Ascending aorta (tissue), 2 donors: ENCODE measurements at regions not wholly inside any gene's neighbourhood (a gene's known extent, or its start where the extent isn't known, plus 50 kb on each side); places are given as distances from the start of the nearest gene placed in this dataset.

Experiments
- DNase-seq, 2 donors: peaks; one replicate each; pipeline ENCODE4 v3.0.0-alpha.2; 2019; ENCODE audit warnings: low spot score in 2 of 2
- H3K27ac ChIP-seq, 2 donors: fragments of 200-600 bp; sonication (generic); one replicate each; pipeline ENCODE4 v1.5.1; 2016 to 2017; ENCODE audit warnings: mild to moderate bottlenecking in 1 of 2
- H3K27me3 ChIP-seq: fragments of 200-600 bp; sonication (generic); one replicate; pipeline ENCODE4 v1.5.1; 2017
- H3K36me3 ChIP-seq, 2 donors: fragments of 200-600 bp; sonication (generic); one replicate each; pipeline ENCODE4 v1.5.1; 2016
- H3K4me1 ChIP-seq, 2 donors: fragments of 200-600 bp; sonication (generic); one replicate each; pipeline ENCODE4 v1.5.1; 2016 to 2017; ENCODE audit warnings: mild to moderate bottlenecking in 1 of 2
- H3K4me3 ChIP-seq, 2 donors: fragments of 200-600 bp; sonication (generic); one replicate each; pipeline ENCODE4 v1.5.1; 2016 to 2017; ENCODE audit warnings: mild to moderate bottlenecking in 1 of 2
- H3K9me3 ChIP-seq, 2 donors: fragments of 200-600 bp; sonication (generic); one replicate each; pipeline ENCODE4 v1.5.1; 2016
- CTCF ChIP-seq, 3 experiments: fragments of 200-600 bp in 2 of 3; fragments of 450-650 bp in 1 of 3; sonication (generic) in 2 of 3; IDR thresholded peaks; one replicate each; pipeline ENCODE4 v1.5.1; 2016 to 2019; ENCODE audit warnings: antibody characterized with exemption in 3 of 3, mild to moderate bottlenecking in 1 of 3, moderate library complexity in 1 of 3
- intact Hi-C: fragments of 100-400 bp; cut with DNase I; formaldehyde crosslinking; loops from one replicate; pipeline ENCODE4 v1.15.1; 2023

DNA sequence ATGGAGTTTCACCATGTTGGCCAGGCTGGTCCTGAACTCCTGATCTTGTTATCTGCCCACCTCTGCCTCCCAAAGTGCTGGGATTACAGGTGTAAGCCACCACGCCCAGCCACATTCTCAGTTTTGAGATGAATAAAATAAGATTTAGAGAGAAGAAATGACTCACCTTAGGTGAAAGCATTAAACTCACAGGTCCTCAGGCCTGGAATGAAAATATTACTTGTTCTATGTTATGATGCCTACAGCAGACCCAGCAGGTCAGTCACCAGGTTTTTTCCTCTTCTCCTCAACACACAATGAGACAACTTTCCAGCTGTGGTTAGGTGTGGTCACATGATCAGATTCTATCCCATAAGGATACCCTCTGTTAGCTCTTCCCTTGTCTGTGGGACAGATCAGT is 150.3 kb downstream of the C16orf95 start:
- no peak for DNase-seq
- Histone ChIP-seq H3K27ac (no peak overlapping the region), H3K4me3 (no peak overlapping the region), H3K36me3 (no peaks in the 10 kb centered on the region), H3K4me1 (no peaks in the 10 kb centered on the region), H3K9me3 (no peaks in the 10 kb centered on the region), H3K27me3 (no peaks in the 10 kb centered on the region)
- no peak for TF ChIP-seq CTCF (IDR thresholded peaks at IDR 0.05)
- intact Hi-C loops, result no loop called here

GRCh38 chr16:87169509-87169995 is 147.6 kb downstream of the C16orf95 start:
- no peaks in the 10 kb centered on the region for H3K9me3 ChIP-seq
- no peaks in the 10 kb centered on the region for H3K36me3 ChIP-seq
- no peak for TF ChIP-seq CTCF (IDR thresholded peaks at IDR 0.05)
- no peak for DNase-seq
- H3K27me3 ChIP-seq, result no peaks in the 10 kb centered on the region
- H3K4me3 ChIP-seq, result no peak overlapping the region
- intact Hi-C loops, result no loop called here
- H3K4me1 ChIP-seq, result no peaks in the 10 kb centered on the region
- H3K27ac ChIP-seq, result no peak overlapping the region

- no peaks in the 10 kb centered on the region for H3K27me3 ChIP-seq
- no peak overlapping the region for H3K27ac ChIP-seq
- TF ChIP-seq CTCF (IDR thresholded peaks at IDR 0.05), result no peak
- H3K9me3 ChIP-seq, result no peaks in the 10 kb centered on the region
- H3K4me3 ChIP-seq, result no peak overlapping the region
- H3K4me1 ChIP-seq, result no peaks in the 10 kb centered on the region
- intact Hi-C loops, result no loop called here
- H3K36me3 ChIP-seq, result no peaks in the 10 kb centered on the region
- DNase-seq, result no peak
Measured at GRCh38 chr16:87170310-87170709, 146.9 kb downstream of the C16orf95 start.

DNA sequence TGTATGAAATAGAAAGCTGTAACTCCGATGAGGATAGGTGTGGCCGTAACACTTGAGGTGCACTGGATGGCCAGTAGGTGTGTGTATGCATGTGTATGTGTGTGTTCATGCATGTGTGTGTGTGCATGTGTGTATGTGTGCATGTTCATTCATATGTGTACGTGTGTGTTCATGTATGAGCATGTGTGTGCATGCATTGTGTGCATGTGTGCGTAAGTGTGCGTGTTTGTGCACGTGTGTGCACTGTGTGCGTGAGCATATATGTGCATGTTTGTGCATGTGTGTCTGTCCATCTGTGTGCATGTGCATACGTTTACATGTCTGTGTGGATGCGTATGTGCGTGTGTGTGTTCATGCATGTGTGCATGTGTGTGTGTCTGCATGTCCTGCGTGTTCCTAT is 145.5 kb downstream of the C16orf95 start:
- no peak for TF ChIP-seq CTCF (IDR thresholded peaks at IDR 0.05)
- no peaks in the 10 kb centered on the region for H3K36me3 ChIP-seq
- no peaks in the 10 kb centered on the region for H3K4me1 ChIP-seq
- no peak for DNase-seq
- H3K27ac ChIP-seq, result no peak overlapping the region
- H3K4me3 ChIP-seq, result no peak overlapping the region
- no peaks in the 10 kb centered on the region for H3K27me3 ChIP-seq
- intact Hi-C loops, result no loop called here
- no peaks in the 10 kb centered on the region for H3K9me3 ChIP-seq

- Histone ChIP-seq H3K36me3 (no peaks in the 10 kb centered on the region), H3K27ac (no peak overlapping the region), H3K4me3 (no peak overlapping the region), H3K4me1 (no peaks in the 10 kb centered on the region), H3K9me3 (no peaks in the 10 kb centered on the region), H3K27me3 (no peaks in the 10 kb centered on the region)
- TF ChIP-seq CTCF (IDR thresholded peaks at IDR 0.05), result peak in 1 of 3 experiments; percentile 6
- intact Hi-C loops, result no loop called here
- no peak for DNase-seq
Measured at GRCh38 chr16:87172632-87173031, 144.6 kb downstream of the C16orf95 start.

DNA sequence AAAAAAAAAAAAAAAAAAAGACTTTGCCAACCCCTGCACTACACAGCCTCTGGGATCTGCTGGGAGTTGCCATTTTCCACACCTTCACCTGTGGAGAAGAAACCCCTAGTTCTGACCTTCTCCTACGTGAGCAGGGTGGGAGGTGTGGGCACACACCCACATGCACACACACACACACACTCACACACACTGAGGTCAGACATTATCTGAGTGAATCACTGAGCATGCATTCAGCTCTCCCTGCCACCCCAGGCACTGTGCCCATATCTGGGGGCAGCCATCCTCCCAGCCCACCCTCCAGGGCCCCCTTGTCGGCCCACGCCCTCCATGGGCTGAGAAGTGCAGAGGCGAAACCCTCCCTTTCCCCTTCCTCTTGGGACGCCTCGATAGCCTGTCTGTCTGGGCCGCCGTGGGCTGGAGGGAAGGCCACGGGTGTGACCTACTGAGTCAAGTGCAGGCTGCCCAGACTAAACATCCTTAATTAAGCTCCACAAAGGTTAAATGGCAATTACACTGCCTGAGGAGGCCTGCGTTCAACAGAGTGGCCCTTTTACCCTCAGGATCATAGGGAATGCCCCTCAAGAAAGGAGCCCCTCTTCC is 143.8 kb downstream of the C16orf95 start:
- TF ChIP-seq CTCF (IDR thresholded peaks at IDR 0.05), result no peak
- Histone ChIP-seq H3K36me3 (no peaks in the 10 kb centered on the region), H3K9me3 (no peaks in the 10 kb centered on the region), H3K27me3 (no peaks in the 10 kb centered on the region), H3K4me1 (peaks cover 0 to 4% of the 10 kb centered on the region in 2 donors), H3K27ac (no peak overlapping the region), H3K4me3 (no peak overlapping the region)
- intact Hi-C loops, result no loop called here
- DNase-seq, result no peak
